Activated T-helper 1 cell treated with anti-CD3 and anti-CD28 coated beads, Interleukin-12 subunit alpha, Interleukin-12 subunit beta, Interleukin-2, Interleukin-4 antibody, amounts not matched to agents 30 ng/mL and 10 ng/mL and 1 ng/mL, durations not matched to agents 14 hours and 24 hours and 36 hours (primary cell): ENCODE measurements at regions not wholly inside any gene's neighbourhood (a gene's known extent, or its start where the extent isn't known, plus 50 kb on each side); places are given as distances from the start of the nearest gene placed in this dataset.

Experiments used
- DNase-seq: peaks from one replicate; pipeline ENCODE4 v3.0.0; 2021; ENCODE audit warnings: low spot score
- H3K27ac Mint-ChIP-seq: one replicate; pipeline ENCODE4 v1.8.0; 2021; ENCODE audit warnings: mild to moderate bottlenecking, mixed read lengths
- H3K27me3 Mint-ChIP-seq: one replicate; pipeline ENCODE4 v1.8.0; 2022; ENCODE audit warnings: mild to moderate bottlenecking, moderate library complexity, mixed read lengths; ENCODE audit not compliant: insufficient read depth
- H3K36me3 Mint-ChIP-seq: one replicate; pipeline ENCODE4 v1.8.0; 2021; ENCODE audit warnings: low read depth, mixed read lengths
- H3K4me1 Mint-ChIP-seq: one replicate; pipeline ENCODE4 v1.8.0; 2021; ENCODE audit warnings: low read depth, mixed read lengths
- H3K4me3 Mint-ChIP-seq: one replicate; pipeline ENCODE4 v1.8.0; 2021; ENCODE audit warnings: mild to moderate bottlenecking, moderate library complexity, mixed read lengths
- H3K9me3 Mint-ChIP-seq: one replicate; pipeline ENCODE4 v1.8.0; 2021; ENCODE audit warnings: mixed read lengths
- intact Hi-C: fragments of 100-400 bp; cut with micrococcal nuclease; formaldehyde crosslinking; loops from one replicate; pipeline ENCODE4 v1.15.1; 2024

DNA sequence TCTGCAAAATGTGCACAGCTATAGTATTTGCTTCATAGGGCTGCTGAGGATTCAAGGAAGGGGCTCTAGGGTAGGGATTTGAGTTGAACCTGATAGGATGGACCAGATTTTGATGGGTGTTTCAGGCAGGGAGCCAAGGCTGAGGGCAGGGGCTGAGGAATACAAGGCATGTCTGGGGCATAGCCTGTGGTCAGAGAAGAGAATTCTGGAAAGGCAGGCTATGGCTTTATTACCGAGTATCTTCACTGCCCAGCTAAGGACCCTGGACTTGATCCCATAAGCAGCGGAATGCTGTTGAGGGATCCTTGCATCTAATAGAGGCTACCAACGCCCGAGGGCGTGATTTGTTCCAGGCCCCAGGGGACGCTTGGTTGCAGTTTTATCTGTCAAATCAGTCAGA is 193.0 kb upstream of the TLE3 start:
- no peak for DNase-seq
- intact Hi-C loops = no loop called here
- H3K27me3 Mint-ChIP-seq = peaks cover 34% of the 10 kb centered on the region
- H3K9me3 Mint-ChIP-seq = no peaks in the 10 kb centered on the region
- H3K36me3 Mint-ChIP-seq = no peaks in the 10 kb centered on the region
- no peak overlapping the region for H3K4me3 Mint-ChIP-seq
- no peaks in the 10 kb centered on the region for H3K4me1 Mint-ChIP-seq
- no peak overlapping the region for H3K27ac Mint-ChIP-seq

DNA sequence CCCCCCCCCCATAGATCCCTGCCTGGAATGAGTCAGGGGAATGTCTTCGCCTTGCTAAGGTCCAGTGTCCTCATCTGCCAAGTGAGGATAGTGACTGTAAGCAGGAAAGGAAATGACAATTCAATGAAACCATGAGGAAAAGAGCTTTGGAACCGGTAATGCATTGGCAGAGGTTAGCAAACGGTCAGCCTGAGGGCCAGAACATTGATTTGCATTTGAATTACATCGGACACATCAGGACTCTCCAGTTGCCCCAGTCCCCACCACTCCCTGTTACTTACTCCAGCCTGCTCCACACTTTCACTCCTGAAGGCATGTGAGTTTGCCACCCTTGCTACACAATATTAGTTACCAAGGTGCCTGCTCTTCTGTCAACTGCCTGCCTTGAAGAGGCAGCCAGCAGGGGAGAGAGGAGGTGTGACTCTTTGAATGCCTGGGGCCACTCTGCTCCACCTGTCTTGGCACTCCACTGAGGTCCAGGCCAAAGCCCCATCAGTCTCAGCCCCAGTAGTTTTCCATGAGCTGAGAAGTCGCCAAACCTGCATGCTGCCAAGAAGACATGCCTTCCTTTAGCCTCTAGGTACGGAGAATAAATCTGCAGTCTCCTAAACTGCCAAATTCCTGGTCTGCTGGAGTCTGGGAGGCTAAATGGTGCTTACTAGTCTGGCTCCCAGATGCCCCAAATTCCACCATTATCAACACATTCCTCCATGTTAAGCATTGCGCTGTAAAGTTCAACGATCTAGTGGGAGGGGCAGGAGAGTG is 191.7 kb upstream of the TLE3 start:
- Mint-ChIP-seq H3K36me3 (no peaks in the 10 kb centered on the region), H3K9me3 (no peaks in the 10 kb centered on the region), H3K27me3 (peaks cover 32% of the 10 kb centered on the region), H3K4me3 (no peak overlapping the region), H3K27ac (no peak overlapping the region), H3K4me1 (no peaks in the 10 kb centered on the region)
- intact Hi-C loops = no loop called here
- DNase-seq = no peak

DNA sequence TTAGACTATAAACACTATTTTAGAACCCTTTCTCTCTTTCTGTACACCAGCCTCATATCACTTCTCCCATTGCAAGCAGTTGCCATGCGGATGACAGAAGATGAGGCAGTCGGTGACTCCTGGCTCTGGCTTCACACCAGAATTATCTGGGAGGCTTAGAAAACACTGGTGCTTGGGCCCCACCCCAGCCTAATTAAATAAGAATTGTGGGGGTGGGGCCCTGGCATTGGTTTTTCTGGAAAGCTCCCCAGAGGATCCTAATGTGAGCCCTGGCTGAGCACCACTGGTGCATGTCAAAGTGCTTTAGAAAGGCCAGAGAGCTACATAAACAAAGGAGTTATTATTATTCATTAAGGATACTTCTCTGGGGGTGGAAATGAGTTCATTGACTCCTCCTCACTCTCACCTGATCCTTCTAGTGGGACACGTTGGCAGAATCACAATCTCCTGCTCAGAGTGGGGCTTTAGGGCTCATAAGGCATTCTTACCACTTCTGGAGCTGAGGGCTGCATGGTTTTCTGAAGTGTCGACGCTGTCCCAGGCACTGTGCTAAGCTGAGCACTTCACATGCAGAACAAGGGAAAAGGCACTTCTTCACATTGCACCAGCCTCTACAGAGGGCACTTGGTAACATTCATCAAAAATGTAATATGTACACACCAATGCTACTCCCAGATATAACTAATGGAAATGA is 188.5 kb upstream of the TLE3 start:
- Mint-ChIP-seq H3K27me3 (peaks cover 20% of the 10 kb centered on the region), H3K9me3 (no peaks in the 10 kb centered on the region), H3K4me1 (no peaks in the 10 kb centered on the region), H3K4me3 (no peak overlapping the region), H3K27ac (no peak overlapping the region), H3K36me3 (no peaks in the 10 kb centered on the region)
- no peak for DNase-seq
- intact Hi-C loops = no loop called here

DNA sequence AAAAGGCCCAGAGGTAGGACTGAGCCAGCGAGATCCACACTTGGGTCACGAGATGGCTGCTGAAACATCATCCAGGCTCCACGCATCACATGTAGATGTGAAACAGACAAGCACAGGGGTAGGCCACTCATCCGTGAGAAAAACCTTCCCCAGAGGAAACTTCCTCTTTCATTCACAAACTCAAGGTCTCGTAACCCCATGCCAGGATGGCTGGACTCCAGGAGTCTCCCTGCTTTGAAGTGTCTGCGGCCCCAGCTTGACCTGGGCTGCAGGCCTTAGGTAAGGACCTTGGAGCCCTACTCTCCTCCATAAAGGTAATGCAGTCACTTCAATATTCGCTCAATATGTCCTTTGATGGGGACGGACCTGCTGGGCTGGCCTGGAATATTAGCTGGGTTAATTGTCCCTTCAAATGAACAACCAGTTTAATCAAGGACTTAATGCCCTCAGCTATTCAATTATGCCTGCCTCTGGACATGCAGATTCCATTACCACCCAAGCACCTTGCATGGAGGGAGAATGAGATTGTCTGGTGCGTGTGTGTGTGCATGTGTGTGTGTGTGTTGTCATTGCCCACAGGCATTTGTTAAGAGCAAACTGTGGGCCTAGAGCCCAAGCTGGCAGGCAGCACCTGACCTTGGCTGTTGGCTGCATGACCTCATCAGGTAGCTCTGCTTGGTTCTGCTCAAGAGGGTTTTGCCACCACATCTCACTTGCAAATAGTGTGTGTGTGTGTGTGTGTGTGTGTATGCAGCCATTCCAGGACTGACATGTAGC is 186.9 kb upstream of the TLE3 start:
- H3K27ac Mint-ChIP-seq = no peak overlapping the region
- no peaks in the 10 kb centered on the region for H3K4me1 Mint-ChIP-seq
- no peak overlapping the region for H3K4me3 Mint-ChIP-seq
- intact Hi-C loops = no loop called here
- no peaks in the 10 kb centered on the region for H3K36me3 Mint-ChIP-seq
- DNase-seq = no peak
- H3K9me3 Mint-ChIP-seq = no peaks in the 10 kb centered on the region
- peaks cover 16% of the 10 kb centered on the region for H3K27me3 Mint-ChIP-seq

DNA sequence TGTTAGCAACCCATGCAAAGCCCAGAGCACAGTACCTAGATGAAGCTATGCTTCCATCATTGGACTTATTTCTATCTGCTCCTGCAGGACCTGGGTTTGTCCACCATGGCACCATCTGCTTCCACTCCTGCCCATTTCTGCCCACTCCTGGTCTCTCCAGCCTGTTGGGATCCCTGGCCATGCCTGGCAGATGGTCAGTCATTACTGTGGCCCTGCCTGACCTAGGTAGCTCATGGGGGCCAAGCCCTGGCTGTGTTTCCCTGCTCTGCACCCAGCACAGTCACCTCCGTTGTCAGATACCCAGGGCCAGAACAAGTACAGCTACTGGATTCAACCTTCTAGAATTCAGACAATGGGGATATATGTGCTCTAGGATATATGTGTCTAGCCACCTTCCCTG is 185.8 kb upstream of the TLE3 start:
- intact Hi-C loops = no loop called here
- Mint-ChIP-seq H3K27ac (no peak overlapping the region), H3K9me3 (no peaks in the 10 kb centered on the region), H3K27me3 (peaks cover 16% of the 10 kb centered on the region), H3K4me3 (no peak overlapping the region), H3K36me3 (no peaks in the 10 kb centered on the region), H3K4me1 (no peaks in the 10 kb centered on the region)
- DNase-seq = no peak

GRCh38 chr15:70281811-70282307 is 184.1 kb upstream of the TLE3 start:
- H3K27ac Mint-ChIP-seq = no peak overlapping the region
- no peak for DNase-seq
- no peaks in the 10 kb centered on the region for H3K4me1 Mint-ChIP-seq
- H3K4me3 Mint-ChIP-seq = no peak overlapping the region
- intact Hi-C loops = no loop called here
- peaks cover 19% of the 10 kb centered on the region for H3K27me3 Mint-ChIP-seq
- no peaks in the 10 kb centered on the region for H3K36me3 Mint-ChIP-seq
- no peaks in the 10 kb centered on the region for H3K9me3 Mint-ChIP-seq

DNA sequence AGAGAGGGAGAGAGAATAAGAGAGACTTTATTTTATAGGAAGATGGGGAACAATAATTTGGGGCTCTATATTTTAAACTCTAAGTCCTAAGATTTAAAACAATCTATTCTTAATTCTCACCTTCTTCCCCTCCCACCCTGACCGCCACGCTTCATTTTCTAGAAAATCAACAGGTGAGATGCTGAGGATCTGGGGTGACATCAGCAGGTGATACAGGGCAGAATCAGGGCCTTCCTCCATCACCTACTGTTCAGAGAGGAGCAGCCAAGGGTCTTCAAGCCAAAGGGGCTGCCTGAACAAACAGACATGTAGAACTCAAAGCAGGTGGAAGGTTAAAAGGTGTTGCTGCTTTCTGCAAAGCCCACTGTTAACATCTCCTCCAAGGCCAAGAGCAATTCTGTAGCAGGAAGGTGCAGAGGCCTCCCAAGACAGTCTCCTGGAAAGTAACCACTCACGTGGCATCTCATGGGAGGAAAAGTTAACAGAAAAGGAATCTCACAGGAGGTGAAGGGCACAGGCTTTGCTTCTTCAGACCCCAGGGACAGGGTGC is 183.6 kb upstream of the TLE3 start:
- H3K36me3 Mint-ChIP-seq = no peaks in the 10 kb centered on the region
- no peaks in the 10 kb centered on the region for H3K9me3 Mint-ChIP-seq
- no peak for DNase-seq
- no peaks in the 10 kb centered on the region for H3K4me1 Mint-ChIP-seq
- H3K27me3 Mint-ChIP-seq = peaks cover 19% of the 10 kb centered on the region
- intact Hi-C loops = no loop called here
- H3K4me3 Mint-ChIP-seq = no peak overlapping the region
- H3K27ac Mint-ChIP-seq = no peak overlapping the region

DNA sequence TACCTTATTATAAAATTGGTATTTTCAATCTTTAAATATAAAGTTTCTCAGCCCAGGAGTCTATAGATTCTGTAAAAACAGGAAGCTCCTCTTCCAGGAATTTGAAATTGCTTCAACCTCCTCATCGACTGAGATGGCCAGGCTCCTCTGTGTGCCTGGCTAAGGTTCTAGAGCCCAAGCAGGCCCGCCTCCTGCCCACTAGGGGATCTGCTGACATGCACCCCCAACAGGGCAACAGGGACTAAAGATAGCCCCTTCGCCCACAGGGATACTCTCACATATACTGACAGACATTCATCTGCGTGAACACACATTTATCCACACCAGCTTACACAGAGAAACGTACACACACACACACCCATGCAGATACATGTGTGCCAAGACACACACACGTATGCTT is 183.1 kb upstream of the TLE3 start:
- no peaks in the 10 kb centered on the region for H3K36me3 Mint-ChIP-seq
- no peak overlapping the region for H3K27ac Mint-ChIP-seq
- no peaks in the 10 kb centered on the region for H3K9me3 Mint-ChIP-seq
- no peaks in the 10 kb centered on the region for H3K4me1 Mint-ChIP-seq
- no peak overlapping the region for H3K4me3 Mint-ChIP-seq
- no peak for DNase-seq
- intact Hi-C loops = no loop called here
- H3K27me3 Mint-ChIP-seq = peaks cover 19% of the 10 kb centered on the region

GRCh38 chr15:70279096-70279495 is 181.4 kb upstream of the TLE3 start:
- Mint-ChIP-seq H3K9me3 (no peaks in the 10 kb centered on the region), H3K27ac (no peak overlapping the region), H3K27me3 (peaks cover 24% of the 10 kb centered on the region), H3K36me3 (no peaks in the 10 kb centered on the region), H3K4me1 (no peaks in the 10 kb centered on the region), H3K4me3 (no peak overlapping the region)
- no peak for DNase-seq
- intact Hi-C loops = no loop called here

GRCh38 chr15:70278644-70279043 is 180.9 kb upstream of the TLE3 start:
- Mint-ChIP-seq H3K27ac (no peak overlapping the region), H3K4me1 (no peaks in the 10 kb centered on the region), H3K36me3 (no peaks in the 10 kb centered on the region), H3K27me3 (peaks cover 29% of the 10 kb centered on the region), H3K4me3 (no peak overlapping the region), H3K9me3 (no peaks in the 10 kb centered on the region)
- DNase-seq = no peak
- intact Hi-C loops = no loop called here

GRCh38 chr15:70277556-70277955 is 179.8 kb upstream of the TLE3 start:
- H3K27me3 Mint-ChIP-seq = peaks cover 27% of the 10 kb centered on the region
- no peak overlapping the region for H3K27ac Mint-ChIP-seq
- no peaks in the 10 kb centered on the region for H3K9me3 Mint-ChIP-seq
- no peaks in the 10 kb centered on the region for H3K36me3 Mint-ChIP-seq
- intact Hi-C loops = no loop called here
- no peaks in the 10 kb centered on the region for H3K4me1 Mint-ChIP-seq
- H3K4me3 Mint-ChIP-seq = no peak overlapping the region
- DNase-seq = no peak

GRCh38 chr15:70276401-70276800 is 178.7 kb upstream of the TLE3 start:
- DNase-seq = no peak
- H3K9me3 Mint-ChIP-seq = no peaks in the 10 kb centered on the region
- no peaks in the 10 kb centered on the region for H3K36me3 Mint-ChIP-seq
- intact Hi-C loops = no loop called here
- H3K27ac Mint-ChIP-seq = no peak overlapping the region
- H3K4me3 Mint-ChIP-seq = no peak overlapping the region
- H3K27me3 Mint-ChIP-seq = peaks cover 22% of the 10 kb centered on the region
- peaks cover 6% of the 10 kb centered on the region for H3K4me1 Mint-ChIP-seq
